GM12872 (cell line): ENCODE measurements at regions not wholly inside any gene's neighbourhood (a gene's known extent, or its start where the extent isn't known, plus 50 kb on each side); places are given as distances from the start of the nearest gene placed in this dataset.

ENCODE experiments used
- CTCF ChIP-seq: IDR thresholded peaks from 3 replicates; pipeline ENCODE4 v1.5.1; 2011; ENCODE audit warnings: low read depth, mild to moderate bottlenecking, low read length, moderate library complexity; ENCODE audit not compliant: insufficient read depth

DNA sequence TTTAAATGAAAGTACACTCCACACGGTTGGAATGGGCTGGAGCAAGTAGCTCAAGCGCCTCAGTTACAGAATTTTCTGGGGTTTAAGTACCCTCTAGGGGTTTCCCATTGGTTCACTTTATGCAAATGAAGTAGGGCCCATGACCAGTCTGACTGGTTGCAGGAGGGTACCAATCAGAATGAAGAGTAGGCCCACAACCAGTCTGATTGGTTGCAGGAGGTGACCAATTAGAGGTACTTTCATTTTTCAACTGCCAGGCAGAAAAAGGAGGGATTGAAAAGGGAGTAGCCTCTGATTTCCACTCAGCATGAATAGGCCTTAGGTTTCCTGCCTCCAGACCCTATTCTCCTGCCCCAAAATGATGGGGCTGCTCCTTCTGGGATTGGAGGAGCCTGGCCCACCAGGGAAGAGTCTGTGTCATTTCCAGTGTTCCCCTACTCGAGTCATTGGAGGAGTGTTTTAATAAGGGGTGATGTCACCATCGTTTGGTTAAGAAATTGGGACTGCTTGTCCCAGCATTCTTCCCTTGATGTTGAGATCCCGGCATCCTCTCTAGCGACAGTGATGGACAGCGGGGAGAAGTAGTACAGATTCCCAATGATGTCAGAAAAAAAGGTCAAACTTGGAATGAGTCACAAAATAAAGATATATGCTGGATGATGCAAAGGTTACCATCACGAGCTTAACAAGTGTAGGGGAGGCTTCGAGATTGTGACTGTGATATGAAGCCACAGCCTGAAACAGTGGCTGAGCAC, 210.4 kb downstream of the SH3BP4 start:
- no peak for TF ChIP-seq CTCF

DNA sequence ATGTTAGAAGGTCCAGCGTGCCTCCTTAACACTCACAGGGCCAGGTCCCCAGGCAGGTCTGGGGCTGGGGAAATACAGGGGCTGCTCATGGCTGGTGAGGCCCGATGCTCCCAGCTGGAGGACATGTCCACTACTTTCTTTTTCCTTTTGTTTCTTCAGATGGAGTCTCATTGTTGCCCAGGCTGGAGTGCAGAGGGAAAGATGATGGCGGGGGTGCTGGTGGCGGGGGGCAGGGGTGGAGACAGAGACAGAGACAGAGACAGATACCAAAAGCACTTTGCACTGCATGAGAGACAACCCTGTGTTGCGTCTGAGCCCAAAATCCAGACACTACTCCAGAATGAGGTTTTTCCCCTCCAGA, 211.0 kb downstream of the SH3BP4 start:
- TF ChIP-seq CTCF = no peak

GRCh38 chr2:235165136-235165535, 213.3 kb downstream of the SH3BP4 start:
- no peak for TF ChIP-seq CTCF

DNA sequence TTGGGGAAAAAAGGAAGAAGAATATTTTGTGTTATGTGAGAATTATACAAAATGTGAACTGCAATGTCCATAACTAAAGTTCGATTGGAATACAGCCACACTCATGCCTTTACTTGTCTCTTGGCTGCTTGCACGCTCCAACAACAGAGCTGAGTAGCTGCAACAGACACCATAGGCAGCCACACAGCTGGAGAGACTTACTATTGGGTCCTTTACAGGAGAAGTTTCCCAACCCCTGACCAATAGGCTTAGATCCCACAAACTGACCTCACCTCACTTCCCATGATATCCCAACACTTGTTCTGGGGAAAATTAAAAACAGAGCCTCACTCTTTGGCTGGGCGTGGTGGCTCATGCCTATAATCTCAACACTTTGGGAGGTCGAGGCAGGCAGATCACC, 213.8 kb downstream of the SH3BP4 start:
- no peak for TF ChIP-seq CTCF

- no peak for TF ChIP-seq CTCF
These were observed 216.6 kb downstream of the SH3BP4 start for GRCh38 chr2:235168174-235168979.

DNA sequence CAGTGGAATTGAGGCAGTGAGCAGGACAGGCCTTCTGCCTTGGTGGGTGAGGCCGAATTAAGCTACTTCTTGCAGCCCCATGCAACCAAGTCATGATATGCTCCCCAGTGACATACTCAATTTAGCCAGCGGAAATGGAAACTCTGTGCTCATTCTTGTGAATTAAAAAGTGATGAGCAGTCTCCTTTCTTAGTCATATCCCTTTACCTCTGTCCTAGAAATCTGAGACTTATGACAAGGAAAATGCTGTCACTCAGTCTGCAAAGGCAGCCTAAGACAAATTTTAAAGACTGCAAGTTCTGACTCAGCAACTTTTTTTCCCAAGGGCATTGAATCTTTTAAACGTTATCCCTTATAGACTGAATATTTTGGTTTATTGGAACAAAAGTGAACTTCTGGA, 218.2 kb downstream of the SH3BP4 start:
- TF ChIP-seq CTCF = no peak

- no peak for TF ChIP-seq CTCF
These were observed 219.0 kb downstream of the SH3BP4 start for GRCh38 chr2:235170536-235171521.
